ENCODE measurements at regions not wholly inside any gene's neighbourhood (a gene's known extent, or its start where the extent isn't known, plus 50 kb on each side); places are given as distances from the start of the nearest gene placed in this dataset.

DNA sequence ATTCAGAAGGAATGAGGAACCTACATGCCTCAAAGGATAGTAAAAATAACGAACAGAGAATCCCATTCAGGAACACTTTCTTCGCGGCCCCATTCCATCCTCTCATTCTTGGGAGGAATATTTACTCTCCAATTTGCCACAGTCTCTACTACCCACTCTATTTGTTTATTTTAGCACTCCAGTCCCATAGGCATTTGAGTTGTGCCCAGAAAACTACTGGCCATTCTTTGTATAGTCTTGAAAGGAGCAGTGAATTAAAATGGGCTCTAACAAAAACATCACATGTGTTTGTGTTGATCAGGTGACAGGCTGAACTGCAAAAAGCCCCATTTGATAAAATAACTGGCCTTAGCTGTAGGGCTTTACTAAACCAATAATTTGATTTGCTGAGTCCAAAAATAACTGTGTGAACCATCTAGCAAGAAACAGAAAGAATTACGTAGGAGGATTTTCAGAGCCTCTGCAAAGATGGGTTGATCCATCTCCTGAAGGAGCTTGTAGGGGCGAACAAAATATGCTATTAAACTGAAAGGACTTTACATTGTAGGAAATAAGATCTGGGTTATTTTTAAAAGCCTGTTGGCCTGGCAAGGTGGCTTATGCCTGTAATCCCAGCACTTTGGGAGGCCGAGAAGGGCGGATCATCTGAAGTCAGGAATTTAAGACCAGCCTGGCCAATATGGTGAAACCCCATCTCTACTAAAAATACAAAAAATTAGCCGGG lies 142.3 kb upstream of the CPNE8 start:
- no peak for DNase-seq (ENCODE audit: low read depth in 2 of 2)

DNA sequence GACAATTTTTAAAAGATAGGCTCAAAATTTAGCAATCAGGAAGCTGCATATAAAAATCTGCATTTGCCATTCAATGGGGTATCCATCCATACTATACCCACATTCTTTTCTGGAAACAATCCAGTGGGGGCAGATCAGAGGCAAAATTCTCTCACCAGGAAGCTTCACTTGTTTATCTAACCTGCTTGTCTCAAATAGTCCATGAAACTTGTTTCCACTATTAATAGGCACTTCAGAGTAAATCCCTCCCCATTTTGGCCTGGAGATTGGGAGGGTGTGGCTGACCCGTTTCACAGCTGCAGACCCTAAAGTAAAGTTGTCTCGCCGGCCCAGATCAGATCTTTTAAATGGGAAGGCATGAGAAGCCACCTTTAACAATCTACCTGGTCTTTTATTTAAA lies 139.4 kb upstream of the CPNE8 start:
- no peak for DNase-seq (ENCODE audit: low read depth in 2 of 2)

DNA sequence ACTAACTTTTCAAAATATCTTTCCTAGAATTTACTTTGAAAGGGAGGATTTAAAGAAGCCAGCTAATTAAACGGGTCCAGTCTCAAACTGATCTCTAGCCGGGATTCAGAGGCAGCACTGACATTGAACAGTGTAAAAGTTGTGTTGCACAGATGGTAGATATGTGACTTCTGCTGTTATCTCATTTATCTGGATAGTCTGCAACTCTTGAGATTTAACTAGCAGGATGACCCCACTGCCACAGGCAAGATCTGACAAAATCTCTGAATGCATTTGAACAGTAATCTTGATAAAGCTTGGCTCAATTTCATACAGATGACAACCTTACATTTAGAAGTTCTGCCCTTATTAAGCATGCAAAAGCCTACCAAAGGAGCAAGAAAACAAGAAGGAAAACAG lies 138.0 kb upstream of the CPNE8 start:
- DNase-seq (ENCODE audit: low read depth in 2 of 2): no peak

DNA sequence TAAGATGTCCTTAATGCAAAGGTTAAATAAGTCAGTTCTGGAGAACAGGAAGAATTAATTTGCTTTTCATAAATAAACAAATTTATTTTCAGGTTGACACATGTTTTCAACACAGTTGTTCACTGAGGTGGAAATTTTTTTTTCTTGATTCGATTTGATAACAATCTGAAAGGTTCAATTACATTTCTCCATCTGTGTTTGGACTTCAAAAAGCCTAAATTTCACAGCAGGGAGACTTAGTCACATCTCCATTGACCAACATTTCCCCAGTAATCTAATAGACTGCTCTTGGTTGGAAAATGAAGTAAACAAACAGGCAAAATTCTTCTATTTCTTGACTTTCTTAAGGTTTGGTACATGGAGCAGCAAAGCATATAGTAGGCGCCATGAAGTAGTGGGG lies 134.9 kb upstream of the CPNE8 start:
- no peak for DNase-seq (ENCODE audit: low read depth in 2 of 2)

DNA sequence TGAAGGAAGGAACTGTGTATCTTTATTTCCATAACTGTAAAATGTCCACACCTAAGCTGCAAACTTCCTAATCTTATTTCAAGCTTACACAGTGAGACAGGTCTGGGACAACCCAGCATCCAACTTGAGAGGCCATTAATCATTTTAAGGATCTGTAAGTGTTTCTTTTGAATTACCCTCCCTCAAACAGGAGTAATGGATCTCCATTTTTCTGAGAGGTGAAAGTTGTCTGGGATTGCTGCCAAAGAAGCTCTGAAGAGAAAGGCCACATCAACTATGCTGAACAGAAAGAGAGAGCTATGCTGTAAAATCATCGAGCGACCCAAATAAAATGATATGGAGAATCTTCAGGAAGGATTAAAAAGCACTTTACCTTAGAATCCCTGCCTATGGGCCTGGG lies 131.7 kb upstream of the CPNE8 start:
- no peak for DNase-seq (ENCODE audit: low read depth in 2 of 2)

DNA sequence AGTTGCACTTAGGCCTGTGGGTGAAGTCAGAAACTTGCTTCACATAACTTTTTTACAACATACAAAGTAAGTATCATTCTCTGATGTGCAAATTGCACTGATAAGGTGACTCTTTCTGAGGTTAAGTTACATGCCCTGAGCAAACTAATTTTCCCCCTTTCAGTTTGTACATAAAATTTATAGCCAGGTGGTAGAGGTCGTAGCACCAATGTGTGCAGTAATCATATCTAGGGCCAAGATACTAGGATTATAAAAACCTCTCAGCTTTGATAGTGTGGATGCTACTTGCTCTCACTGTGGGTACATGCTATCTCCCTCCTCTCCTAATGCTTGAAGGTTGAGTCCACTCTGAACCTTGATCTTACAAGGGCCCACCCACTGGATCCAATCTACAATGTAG lies 130.7 kb upstream of the CPNE8 start:
- no peak for DNase-seq (ENCODE audit: low read depth in 2 of 2)

DNA sequence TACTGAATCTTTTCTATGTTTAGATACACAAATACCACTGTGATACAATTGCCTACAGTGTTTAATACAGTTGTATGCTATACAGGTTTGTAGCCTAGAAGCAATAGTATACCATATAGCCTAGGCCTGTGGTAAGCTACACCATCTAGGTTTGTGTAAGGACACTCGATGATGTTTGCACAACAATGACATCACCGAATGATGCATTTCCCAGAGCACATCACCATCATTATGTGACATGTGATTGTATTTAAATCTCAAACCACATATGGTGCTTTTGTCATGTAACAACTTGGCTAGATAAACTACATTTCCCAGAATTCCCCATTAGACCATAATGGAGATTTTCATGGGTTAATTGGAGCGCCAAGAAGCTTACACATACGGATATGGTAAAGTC lies 128.4 kb upstream of the CPNE8 start:
- no peak for DNase-seq (ENCODE audit: low read depth in 2 of 2)

DNA sequence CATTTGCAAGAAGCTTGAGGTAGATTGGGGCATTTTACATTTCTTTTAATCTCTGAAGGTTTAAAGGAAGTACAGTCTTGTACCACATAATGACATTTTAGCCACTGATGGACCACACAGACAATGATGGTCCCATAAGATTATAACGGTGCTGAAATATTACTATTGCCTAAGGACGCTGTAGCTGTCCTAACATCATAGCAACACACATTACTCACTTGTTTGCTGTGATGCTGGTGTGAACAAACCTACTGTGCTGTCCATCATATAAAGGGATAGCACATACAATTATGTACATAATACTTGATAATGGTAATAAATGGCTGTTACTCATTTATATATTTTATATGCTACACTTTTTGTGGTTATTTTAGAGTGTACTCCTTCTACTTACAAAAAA lies 127.1 kb upstream of the CPNE8 start:
- no peak for DNase-seq (ENCODE audit: low read depth in 2 of 2)

DNA sequence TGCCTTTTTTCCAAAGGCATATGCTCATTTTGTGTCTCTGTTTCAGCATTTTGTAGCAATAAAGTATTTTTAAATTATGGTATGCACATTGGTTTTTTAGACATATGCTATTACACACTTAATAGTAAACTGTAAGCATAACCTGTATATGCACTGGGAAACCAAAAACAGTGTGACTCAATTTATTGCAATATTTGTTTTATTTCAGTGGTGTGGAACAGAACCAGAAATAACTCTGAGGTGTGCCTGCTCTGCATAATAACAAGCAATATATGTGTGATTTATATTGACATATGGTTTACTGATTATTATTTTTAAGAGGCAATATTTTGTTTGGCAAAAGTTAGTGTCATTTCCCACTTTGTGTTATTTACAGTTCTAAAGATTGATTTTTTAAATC lies 126.6 kb upstream of the CPNE8 start:
- DNase-seq (ENCODE audit: low read depth in 2 of 2): no peak

DNA sequence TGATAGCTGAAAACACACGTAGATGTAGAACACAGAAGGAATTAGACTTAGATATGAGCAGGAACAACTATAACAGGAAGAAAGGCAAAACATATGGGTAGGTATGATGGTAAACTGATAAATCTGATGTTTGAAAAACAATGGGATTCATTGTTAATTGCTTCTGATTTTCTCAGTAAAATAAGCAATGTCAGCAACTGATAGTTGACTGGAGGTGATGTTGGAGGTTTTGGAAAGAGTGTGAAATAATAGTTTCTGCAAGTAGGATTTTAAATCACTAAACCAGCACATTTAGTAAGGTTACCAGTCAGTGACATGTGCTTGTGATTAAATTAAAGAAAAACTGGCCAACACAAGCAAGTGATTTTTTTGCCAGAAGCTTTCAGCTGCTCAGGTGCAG lies 123.0 kb upstream of the CPNE8 start:
- DNase-seq (ENCODE audit: low read depth in 2 of 2): no peak

DNA sequence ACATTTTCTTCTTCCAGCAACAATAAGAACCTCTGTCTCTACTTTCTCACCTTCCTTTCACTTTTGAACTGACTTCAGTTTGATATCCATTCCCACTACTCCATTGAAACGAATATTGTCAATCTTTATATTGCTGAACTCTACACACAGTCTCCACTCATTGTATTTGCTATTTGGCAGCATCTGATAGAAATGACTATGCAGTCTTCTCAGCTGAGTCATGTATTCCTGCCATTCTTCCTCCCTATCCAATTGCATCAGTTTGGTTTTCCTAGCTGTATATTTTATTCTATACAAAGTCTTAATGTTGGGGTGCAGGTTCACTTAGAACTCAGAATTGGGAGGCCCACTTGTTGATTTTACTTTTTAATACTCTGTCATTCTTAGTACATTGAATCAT lies 107.5 kb upstream of the CPNE8 start:
- DNase-seq (ENCODE audit: low read depth in 2 of 2): no peak

DNA sequence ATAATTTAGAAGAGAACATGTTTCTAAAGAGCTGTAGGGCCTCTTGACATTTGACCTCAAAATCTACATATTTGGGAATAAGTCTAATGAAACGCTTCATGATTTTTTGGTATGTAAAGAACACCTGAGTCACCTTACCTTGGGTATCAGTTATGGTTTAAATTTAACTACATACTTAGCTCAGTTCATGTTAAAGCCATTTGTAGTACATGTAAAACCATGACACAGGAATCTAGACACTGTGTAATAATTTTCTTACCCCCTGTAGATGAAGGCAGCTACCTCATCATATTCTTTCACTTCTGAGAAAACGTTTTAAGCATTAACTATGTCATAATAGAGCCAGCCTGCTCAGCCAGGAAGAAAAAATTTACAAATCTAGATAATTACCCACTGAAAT lies 105.8 kb upstream of the CPNE8 start:
- no peak for DNase-seq (ENCODE audit: low read depth in 2 of 2)

DNA sequence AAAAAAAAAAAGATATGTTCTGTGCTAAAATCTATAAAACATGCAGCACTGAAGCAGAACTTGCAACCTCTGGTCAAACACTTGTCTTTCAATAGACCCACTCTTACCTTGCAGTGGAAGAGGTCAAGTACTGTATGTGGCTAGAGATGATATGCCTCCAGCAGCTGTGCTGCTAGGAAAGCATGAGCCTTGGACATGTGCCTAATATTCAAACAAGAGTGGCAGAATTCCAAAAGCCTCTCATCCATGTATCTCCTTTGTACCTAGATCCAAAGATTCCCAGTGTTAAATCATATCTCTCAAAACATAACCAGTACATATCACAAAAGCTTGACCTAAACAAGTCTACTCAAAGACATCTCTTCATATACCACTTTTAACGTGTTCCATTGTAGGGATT lies 105.0 kb upstream of the CPNE8 start:
- DNase-seq (ENCODE audit: low read depth in 2 of 2): no peak

DNA sequence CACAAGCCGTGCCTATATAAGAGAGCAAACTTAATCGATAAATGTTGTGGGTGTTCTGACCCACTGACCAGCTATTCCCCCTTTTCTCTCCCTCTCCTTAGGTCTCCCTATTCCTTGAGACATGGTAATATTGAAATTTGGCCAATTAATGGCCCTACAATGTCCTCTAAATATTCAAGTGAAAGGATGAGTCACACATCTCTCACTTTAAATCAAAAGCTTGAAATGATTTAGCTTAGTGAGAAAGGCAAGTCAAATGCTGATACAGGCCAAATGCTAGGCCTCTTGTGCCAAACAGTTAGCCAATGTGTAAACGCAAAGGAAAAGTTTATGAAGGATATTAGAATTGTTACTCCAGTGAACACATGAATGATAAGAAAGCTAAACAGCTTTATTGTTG lies 102.2 kb upstream of the CPNE8 start:
- no peak for DNase-seq (ENCODE audit: low read depth in 2 of 2)

DNA sequence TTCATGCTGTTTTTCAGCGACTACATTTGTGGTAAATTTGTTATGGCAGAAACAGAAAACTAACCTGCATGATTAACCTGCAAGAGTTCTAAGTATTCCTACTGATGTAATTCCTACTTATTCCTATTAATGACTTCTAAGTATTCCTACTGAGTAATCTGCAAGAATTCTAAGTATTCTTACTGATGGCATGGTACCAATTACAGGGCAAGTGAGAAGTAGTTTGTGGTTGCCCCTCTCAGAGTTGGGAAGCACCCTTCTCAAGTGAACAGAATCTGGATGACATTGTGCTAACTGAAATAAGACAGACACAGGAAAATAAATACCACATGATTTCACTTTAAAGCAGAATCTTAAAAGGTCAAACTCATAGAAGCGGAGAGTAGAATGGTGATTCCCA lies 100.9 kb upstream of the CPNE8 start:
- no peak for DNase-seq (ENCODE audit: low read depth in 2 of 2)

DNA sequence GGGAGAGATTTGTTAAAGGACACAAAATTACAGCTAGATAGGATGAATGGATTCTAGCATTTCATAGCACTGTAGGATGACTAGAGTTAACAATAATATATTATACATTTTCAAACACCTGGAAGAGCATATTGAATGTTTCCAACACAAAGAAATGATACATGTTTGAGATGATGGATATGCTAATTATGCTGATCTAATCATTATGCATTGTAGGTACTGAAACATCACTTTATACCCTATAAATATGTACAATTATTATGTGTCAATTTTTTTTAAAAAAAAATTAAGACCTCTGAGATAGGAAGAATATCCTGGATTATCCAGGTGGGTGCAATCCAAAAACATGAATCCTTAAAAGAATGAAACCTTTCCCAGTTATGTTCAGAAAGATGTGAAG lies 100.3 kb upstream of the CPNE8 start:
- no peak for DNase-seq (ENCODE audit: low read depth in 2 of 2)

DNA sequence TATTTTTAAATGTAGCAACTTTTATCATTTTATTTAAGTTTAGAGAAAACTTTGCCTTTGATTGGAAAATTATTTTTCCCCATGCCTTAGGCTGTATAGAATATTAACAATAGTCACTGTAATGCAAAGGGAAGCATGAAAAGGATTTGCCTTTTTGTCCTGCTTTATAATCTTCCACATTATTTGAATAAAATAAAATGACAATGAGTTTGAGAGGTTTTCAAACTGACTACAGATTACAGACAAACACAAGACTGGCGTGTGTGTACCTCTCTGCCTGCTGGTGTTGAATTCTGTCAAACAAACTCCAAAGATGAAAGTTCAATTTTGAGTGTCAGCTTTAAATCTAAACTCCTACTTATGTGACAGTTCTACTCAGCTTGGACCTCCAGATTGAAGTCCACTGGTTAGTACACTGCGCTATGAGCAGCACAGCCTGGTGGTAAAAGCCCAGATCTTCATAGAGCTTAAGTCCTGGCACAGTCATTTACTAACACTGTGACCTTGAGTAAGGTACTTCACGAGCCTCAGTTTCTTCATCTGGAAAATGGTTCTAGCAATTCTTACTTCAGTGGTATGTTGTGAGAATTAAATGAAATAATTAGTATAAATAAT lies 98.3 kb upstream of the CPNE8 start:
- no peak for DNase-seq (ENCODE audit: low read depth in 2 of 2)

DNA sequence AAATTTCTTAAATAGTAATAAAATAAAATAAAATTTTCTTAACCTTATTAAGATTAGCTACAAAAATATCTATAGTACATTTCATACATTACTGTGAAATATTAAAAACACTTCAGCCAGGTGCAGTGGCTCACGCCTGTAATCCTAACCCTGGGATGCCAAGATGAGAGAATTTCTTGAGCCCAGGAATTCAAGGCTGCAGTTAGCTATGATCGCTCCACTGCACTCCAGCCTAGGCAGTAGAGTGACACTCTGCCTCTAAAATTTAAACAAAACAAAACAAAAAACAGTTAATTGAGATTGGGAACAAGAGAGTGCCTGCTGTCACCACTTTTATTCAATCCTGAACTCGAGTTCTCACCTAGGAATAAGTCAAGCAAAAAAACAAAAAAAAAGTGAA lies 95.0 kb upstream of the CPNE8 start:
- no peak for DNase-seq (ENCODE audit: low read depth in 2 of 2)

DNA sequence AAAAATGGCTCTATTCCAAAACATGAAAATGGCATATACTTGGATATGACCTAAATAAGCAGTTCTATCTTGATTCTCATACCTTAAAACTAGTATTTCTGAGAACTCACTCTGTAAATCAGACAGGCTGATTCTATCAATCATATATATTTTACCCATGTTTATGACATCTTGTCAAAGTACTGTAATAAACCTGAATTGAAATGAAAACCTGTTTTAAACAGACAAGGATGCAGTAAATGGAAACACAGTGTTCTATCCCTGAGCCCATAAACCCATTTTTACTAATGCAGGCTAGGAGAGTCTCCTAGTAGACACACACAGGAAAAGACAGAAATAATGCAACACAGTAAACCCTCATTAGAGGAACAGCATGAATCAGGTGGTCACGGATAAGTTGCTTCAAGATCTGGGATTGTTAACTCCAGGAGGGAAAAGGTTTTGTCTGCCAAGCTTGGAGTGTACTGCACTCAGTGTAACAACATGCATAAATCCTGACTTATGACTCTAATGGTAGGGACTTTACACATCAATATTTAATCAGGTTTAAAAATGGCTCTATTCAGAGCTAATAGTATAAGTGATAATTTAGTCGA lies 93.6 kb upstream of the CPNE8 start:
- DNase-seq (ENCODE audit: low read depth in 2 of 2): no peak

DNA sequence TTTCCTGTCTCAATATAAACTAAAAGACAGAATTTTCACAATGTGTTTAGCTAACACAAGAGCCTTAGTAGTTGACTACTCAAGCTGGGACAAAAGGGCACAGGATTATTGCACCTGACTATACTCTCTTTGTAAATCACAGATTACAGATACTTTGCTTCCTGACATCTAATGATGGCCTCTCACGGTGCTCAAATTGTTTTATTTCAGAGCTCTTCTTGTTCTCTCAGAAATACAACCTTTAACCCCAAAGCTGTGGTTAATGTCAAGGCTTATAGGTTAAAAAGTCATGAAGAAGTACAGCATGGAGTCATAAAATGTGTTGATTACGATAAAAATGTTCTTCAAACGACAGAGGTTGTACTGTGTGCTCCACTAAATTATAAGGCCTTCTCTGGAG lies 89.9 kb upstream of the CPNE8 start:
- no peak for DNase-seq (ENCODE audit: low read depth in 2 of 2)

DNA sequence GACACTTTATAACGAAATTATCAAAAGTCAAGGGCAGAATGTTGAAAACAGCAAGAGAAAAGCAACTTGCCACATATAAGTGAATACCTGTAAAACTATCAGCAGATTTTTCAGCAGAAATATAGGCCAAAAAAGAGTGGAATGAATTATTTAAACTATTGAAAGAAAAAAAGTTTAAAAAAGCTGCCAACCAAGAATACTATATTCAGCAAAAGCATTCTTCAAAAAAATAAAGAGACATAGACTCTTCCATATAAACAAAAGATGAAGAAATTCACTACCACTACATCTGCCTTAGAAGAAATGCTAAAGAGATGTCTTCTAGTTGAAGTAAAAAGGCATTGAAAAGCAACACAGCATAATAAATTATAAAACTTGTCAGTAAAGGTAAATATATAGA lies 80.6 kb upstream of the CPNE8 start:
- no peak for DNase-seq (ENCODE audit: low read depth in 2 of 2)

DNA sequence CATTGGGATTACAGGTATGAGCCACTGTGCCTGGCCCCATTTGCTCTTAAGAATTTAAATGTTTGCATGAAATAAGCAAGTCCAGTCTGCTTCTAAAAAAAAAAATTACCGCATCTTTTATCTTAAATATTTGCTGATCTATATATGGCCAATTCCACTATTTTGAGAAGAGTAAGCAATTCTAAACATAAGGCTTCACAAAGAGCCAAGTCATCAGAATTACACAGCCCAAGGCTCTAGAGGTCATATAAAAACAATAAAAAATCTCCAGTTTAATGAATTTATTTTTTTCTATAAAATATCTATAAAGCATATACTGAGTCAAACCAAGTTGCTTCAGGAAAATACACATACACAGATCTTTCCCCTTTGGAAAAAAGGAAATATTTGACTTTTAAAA lies 79.0 kb upstream of the CPNE8 start:
- no peak for DNase-seq (ENCODE audit: low read depth in 2 of 2)

DNA sequence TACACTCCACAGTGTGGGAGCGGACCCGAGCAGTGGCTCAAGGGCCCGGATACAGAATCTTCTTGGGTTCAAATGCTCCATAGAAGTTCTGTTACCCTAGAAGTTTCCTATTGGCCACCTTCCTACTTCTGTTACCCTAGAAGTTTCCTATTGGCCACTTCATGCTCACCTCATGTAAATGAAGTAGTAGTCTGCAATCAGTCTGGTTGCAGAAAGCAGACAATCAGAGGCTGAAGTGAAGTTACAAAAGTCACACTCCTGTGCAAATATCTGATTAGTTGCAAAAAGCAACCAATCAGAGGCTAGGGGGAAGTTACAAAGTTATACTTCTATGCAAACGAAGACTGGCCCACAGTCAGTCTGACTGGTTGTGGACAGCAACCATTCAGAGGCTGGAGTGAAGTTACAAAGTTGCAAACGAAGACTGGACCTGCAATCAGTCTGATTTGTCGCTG lies 77.8 kb upstream of the CPNE8 start:
- DNase-seq (ENCODE audit: low read depth in 2 of 2): no peak

DNA sequence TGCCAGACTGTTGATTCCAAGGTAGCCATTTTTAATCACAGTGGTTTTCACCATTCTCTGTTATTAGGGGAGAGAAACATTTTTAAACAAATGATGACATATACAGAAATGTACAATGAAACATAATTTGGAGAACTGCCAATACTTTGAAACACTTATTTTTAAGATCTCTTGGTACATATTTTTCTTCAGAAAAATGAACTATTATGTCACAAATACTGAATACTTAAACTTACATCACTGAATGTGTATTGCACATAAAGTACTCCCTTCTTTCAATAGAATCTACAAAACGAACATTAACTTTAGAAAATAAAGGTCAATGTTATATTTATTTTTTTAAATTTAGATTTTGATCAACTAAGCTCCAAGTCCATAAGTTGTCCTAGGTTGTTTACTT lies 71.7 kb upstream of the CPNE8 start:
- DNase-seq (ENCODE audit: low read depth in 2 of 2): no peak

Measured in fibroblast of skin of left biceps (primary cell).